ENCODE measurements at regions not wholly inside any gene's neighbourhood (a gene's known extent, or its start where the extent isn't known, plus 50 kb on each side); places are given as distances from the start of the nearest gene placed in this dataset.

DNA sequence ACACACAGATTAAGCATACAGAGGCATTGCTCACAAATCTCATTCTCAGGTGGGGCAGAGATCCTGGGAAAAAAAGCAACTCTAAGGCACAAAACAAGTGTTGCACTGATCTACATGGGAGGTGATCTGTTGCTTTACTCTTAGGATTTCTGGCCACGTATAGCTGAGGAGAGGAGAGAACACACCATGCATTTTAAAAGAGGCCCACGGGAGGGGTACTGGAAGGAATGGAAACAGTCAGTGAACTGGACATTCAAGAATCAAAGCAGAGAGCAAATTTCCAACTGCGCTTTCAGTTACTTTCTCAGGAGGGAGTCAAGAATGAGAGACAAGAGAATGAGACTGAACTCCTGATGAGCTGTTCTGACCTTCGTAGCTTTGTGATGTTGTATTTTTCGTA is 1105.9 kb downstream of the CDH8 start:
- TF ChIP-seq, protein P1, sequence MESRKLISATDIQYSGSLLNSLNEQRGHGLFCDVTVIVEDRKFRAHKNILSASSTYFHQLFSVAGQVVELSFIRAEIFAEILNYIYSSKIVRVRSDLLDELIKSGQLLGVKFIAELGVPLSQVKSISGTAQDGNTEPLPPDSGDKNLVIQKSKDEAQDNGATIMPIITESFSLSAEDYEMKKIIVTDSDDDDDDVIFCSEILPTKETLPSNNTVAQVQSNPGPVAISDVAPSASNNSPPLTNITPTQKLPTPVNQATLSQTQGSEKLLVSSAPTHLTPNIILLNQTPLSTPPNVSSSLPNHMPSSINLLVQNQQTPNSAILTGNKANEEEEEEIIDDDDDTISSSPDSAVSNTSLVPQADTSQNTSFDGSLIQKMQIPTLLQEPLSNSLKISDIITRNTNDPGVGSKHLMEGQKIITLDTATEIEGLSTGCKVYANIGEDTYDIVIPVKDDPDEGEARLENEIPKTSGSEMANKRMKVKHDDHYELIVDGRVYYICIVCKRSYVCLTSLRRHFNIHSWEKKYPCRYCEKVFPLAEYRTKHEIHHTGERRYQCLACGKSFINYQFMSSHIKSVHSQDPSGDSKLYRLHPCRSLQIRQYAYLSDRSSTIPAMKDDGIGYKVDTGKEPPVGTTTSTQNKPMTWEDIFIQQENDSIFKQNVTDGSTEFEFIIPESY (IDR thresholded peaks at IDR 0.05; ENCODE audit: borderline replicate concordance, low read depth), result no peak
- no peak for TF ChIP-seq EP300 (IDR thresholded peaks at IDR 0.05; ENCODE audit: borderline replicate concordance in 1 of 2, low read depth in 1 of 2, low read length in 1 of 2)
- TF ChIP-seq, protein P2, sequence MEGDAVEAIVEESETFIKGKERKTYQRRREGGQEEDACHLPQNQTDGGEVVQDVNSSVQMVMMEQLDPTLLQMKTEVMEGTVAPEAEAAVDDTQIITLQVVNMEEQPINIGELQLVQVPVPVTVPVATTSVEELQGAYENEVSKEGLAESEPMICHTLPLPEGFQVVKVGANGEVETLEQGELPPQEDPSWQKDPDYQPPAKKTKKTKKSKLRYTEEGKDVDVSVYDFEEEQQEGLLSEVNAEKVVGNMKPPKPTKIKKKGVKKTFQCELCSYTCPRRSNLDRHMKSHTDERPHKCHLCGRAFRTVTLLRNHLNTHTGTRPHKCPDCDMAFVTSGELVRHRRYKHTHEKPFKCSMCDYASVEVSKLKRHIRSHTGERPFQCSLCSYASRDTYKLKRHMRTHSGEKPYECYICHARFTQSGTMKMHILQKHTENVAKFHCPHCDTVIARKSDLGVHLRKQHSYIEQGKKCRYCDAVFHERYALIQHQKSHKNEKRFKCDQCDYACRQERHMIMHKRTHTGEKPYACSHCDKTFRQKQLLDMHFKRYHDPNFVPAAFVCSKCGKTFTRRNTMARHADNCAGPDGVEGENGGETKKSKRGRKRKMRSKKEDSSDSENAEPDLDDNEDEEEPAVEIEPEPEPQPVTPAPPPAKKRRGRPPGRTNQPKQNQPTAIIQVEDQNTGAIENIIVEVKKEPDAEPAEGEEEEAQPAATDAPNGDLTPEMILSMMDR (IDR thresholded peaks at IDR 0.05), result no peak
- TF ChIP-seq TAF1 (IDR thresholded peaks at IDR 0.05; ENCODE audit: borderline replicate concordance, low read depth, low read length), result no peak
- no peak for TF ChIP-seq SIN3A (IDR thresholded peaks at IDR 0.05; ENCODE audit: borderline replicate concordance, low read depth, low read length)
- no peak for TF ChIP-seq FOXJ3 (CRISPR knock-in tag; IDR thresholded peaks at IDR 0.05)
- no peak for TF ChIP-seq POLR2AphosphoS5 (IDR thresholded peaks at IDR 0.05; ENCODE audit: low read depth, low read length)
- no peak for TF ChIP-seq EZH2phosphoT487 (IDR thresholded peaks at IDR 0.05; ENCODE audit: borderline replicate concordance, low read depth)
- TF ChIP-seq, protein P3, sequence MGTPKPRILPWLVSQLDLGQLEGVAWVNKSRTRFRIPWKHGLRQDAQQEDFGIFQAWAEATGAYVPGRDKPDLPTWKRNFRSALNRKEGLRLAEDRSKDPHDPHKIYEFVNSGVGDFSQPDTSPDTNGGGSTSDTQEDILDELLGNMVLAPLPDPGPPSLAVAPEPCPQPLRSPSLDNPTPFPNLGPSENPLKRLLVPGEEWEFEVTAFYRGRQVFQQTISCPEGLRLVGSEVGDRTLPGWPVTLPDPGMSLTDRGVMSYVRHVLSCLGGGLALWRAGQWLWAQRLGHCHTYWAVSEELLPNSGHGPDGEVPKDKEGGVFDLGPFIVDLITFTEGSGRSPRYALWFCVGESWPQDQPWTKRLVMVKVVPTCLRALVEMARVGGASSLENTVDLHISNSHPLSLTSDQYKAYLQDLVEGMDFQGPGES (IDR thresholded peaks at IDR 0.05; ENCODE audit: low read depth, low read length), result no peak
- TF ChIP-seq, protein P4, sequence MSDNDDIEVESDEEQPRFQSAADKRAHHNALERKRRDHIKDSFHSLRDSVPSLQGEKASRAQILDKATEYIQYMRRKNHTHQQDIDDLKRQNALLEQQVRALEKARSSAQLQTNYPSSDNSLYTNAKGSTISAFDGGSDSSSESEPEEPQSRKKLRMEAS (IDR thresholded peaks at IDR 0.05; ENCODE audit: low read depth), result no peak
- no peak for TF ChIP-seq TEAD4 (IDR thresholded peaks at IDR 0.05; ENCODE audit: borderline replicate concordance, insufficient read depth)

Data from SK-N-SH (cell line).